ENCODE measurements at regions not wholly inside any gene's neighbourhood (a gene's known extent, or its start where the extent isn't known, plus 50 kb on each side); places are given as distances from the start of the nearest gene placed in this dataset.

- Histone ChIP-seq H3K4me3 (ENCODE audit: insufficient read depth, low read length) (no peak overlapping the region), H4K20me1 (ENCODE audit: insufficient read depth, low read length) (no peaks in the 10 kb centered on the region), H3K4me2 (ENCODE audit: insufficient read depth, low read length) (no peak overlapping the region), H3K79me2 (ENCODE audit: insufficient read depth, low read length) (no peaks in the 10 kb centered on the region), H3K36me3 (ENCODE audit: insufficient read depth, low read length) (no peaks in the 10 kb centered on the region), H3K4me1 (ENCODE audit: insufficient read depth, low read length) (no peaks in the 10 kb centered on the region), H2AFZ (ENCODE audit: low read length) (peak overlapping the region; percentile 23), H3K27me3 (ENCODE audit: insufficient read depth, low read length) (no peaks in the 10 kb centered on the region), H3K27ac (ENCODE audit: low read depth, low read length) (no peak overlapping the region), H3K9me3 (ENCODE audit: low read depth, low read length) (no peaks in the 10 kb centered on the region)
- no peak for DNase-seq (ENCODE audit: insufficient read length, low spot score, missing footprints)
- TF ChIP-seq, protein P1, sequence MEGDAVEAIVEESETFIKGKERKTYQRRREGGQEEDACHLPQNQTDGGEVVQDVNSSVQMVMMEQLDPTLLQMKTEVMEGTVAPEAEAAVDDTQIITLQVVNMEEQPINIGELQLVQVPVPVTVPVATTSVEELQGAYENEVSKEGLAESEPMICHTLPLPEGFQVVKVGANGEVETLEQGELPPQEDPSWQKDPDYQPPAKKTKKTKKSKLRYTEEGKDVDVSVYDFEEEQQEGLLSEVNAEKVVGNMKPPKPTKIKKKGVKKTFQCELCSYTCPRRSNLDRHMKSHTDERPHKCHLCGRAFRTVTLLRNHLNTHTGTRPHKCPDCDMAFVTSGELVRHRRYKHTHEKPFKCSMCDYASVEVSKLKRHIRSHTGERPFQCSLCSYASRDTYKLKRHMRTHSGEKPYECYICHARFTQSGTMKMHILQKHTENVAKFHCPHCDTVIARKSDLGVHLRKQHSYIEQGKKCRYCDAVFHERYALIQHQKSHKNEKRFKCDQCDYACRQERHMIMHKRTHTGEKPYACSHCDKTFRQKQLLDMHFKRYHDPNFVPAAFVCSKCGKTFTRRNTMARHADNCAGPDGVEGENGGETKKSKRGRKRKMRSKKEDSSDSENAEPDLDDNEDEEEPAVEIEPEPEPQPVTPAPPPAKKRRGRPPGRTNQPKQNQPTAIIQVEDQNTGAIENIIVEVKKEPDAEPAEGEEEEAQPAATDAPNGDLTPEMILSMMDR (IDR thresholded peaks at IDR 0.05; ENCODE audit: extremely low read depth, low read depth, low read length), result no peak
Measured at GRCh38 chr3:105137911-105138310, 228.8 kb upstream of the ALCAM start.

DNA sequence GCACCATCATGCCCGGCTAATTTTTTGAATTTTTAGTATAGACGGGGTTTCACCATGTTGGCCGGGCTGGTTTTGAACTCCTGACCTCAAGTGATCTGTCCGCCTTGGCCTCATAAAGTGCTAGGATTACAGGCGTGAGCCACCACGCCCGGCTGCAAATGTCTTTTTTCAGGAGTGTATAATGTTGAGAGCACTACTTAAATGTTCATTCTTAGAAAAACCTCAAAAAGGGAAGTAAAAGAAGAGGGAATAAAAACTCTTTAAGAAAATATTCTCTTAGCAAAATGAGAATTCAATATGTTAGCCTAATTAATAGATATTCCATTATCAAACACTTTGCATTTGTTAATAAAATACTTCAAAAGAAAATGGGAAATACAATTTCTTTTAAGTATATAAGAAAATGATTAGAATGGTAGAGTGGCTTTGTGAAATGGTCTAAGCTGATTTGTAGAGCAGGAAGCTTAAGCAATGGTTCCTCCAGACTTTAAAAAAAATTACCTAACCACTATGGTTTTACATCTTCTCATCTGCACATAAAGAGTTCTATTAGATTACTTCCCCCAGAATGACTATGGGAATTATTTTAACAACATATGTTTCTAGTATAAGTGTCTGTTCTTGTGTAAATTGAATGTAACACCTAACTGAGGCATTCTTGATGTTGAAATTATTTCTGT is 226.7 kb upstream of the ALCAM start:
- H3K4me2 ChIP-seq (ENCODE audit: insufficient read depth, low read length), result no peak overlapping the region
- no peaks in the 10 kb centered on the region for H3K9me3 ChIP-seq (ENCODE audit: low read depth, low read length)
- no peaks in the 10 kb centered on the region for H3K79me2 ChIP-seq (ENCODE audit: insufficient read depth, low read length)
- no peak overlapping the region for H3K27ac ChIP-seq (ENCODE audit: low read depth, low read length)
- no peaks in the 10 kb centered on the region for H3K36me3 ChIP-seq (ENCODE audit: insufficient read depth, low read length)
- H3K27me3 ChIP-seq (ENCODE audit: insufficient read depth, low read length), result no peaks in the 10 kb centered on the region
- TF ChIP-seq, protein P1 (IDR thresholded peaks at IDR 0.05; ENCODE audit: extremely low read depth, low read depth, low read length), result no peak
- no peaks in the 10 kb centered on the region for H3K4me1 ChIP-seq (ENCODE audit: insufficient read depth, low read length)
- H3K4me3 ChIP-seq (ENCODE audit: insufficient read depth, low read length), result no peak overlapping the region
- no peak for DNase-seq (ENCODE audit: insufficient read length, low spot score, missing footprints)
- H4K20me1 ChIP-seq (ENCODE audit: insufficient read depth, low read length), result no peaks in the 10 kb centered on the region
- no peak overlapping the region for H2AFZ ChIP-seq (ENCODE audit: low read length)

DNA sequence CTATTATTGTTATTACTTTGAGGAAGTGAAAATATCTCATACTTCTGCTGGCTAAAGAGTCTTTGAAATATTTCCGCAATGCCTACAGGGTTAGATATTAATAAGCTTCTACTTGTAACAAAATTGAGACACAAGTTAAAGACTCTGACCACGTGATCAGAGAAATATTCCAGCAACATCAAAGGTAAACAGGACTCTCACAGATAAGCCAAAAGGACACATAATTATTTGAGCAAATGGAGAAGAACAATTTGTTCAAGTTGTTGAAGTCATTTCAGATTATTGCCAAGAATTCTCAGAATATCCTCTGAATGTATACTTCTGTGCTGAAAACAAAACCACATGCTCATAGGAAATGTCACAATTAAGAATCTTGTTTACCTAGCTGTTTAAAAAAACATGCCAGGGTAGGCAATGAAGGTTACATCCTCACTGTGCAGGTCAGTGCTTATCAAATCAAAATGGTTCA is 225.8 kb upstream of the ALCAM start:
- Histone ChIP-seq H3K9me3 (ENCODE audit: low read depth, low read length) (no peaks in the 10 kb centered on the region), H3K4me3 (ENCODE audit: insufficient read depth, low read length) (no peak overlapping the region)
- DNase-seq (ENCODE audit: insufficient read length, low spot score, missing footprints), result no peak

GRCh38 chr3:105144837-105145236 is 221.9 kb upstream of the ALCAM start:
- no peaks in the 10 kb centered on the region for H3K4me1 ChIP-seq (ENCODE audit: insufficient read depth, low read length)
- no peaks in the 10 kb centered on the region for H3K9me3 ChIP-seq (ENCODE audit: low read depth, low read length)
- no peak overlapping the region for H2AFZ ChIP-seq (ENCODE audit: low read length)
- H4K20me1 ChIP-seq (ENCODE audit: insufficient read depth, low read length), result no peaks in the 10 kb centered on the region
- H3K36me3 ChIP-seq (ENCODE audit: insufficient read depth, low read length), result no peaks in the 10 kb centered on the region
- no peak overlapping the region for H3K4me3 ChIP-seq (ENCODE audit: insufficient read depth, low read length)
- TF ChIP-seq, protein P1 (IDR thresholded peaks at IDR 0.05; ENCODE audit: extremely low read depth, low read depth, low read length), result no peak
- no peak for DNase-seq (ENCODE audit: insufficient read length, low spot score, missing footprints)
- no peaks in the 10 kb centered on the region for H3K79me2 ChIP-seq (ENCODE audit: insufficient read depth, low read length)
- no peak overlapping the region for H3K27ac ChIP-seq (ENCODE audit: low read depth, low read length)
- no peaks in the 10 kb centered on the region for H3K27me3 ChIP-seq (ENCODE audit: insufficient read depth, low read length)
- H3K4me2 ChIP-seq (ENCODE audit: insufficient read depth, low read length), result no peak overlapping the region

More for the DNA sequence above, 225.8 kb upstream of the ALCAM start:
- no peaks in the 10 kb centered on the region for H4K20me1 ChIP-seq (ENCODE audit: insufficient read depth, low read length)
- TF ChIP-seq, protein P1 (IDR thresholded peaks at IDR 0.05; ENCODE audit: extremely low read depth, low read depth, low read length), result no peak
- no peak overlapping the region for H3K27ac ChIP-seq (ENCODE audit: low read depth, low read length)
- no peak overlapping the region for H2AFZ ChIP-seq (ENCODE audit: low read length)
- no peaks in the 10 kb centered on the region for H3K4me1 ChIP-seq (ENCODE audit: insufficient read depth, low read length)
- H3K27me3 ChIP-seq (ENCODE audit: insufficient read depth, low read length), result no peaks in the 10 kb centered on the region
- H3K79me2 ChIP-seq (ENCODE audit: insufficient read depth, low read length), result no peaks in the 10 kb centered on the region
- no peaks in the 10 kb centered on the region for H3K36me3 ChIP-seq (ENCODE audit: insufficient read depth, low read length)
- H3K4me2 ChIP-seq (ENCODE audit: insufficient read depth, low read length), result no peak overlapping the region

Data from osteoblast (primary cell).